ENCODE measurements at regions not wholly inside any gene's neighbourhood (a gene's known extent, or its start where the extent isn't known, plus 50 kb on each side); places are given as distances from the start of the nearest gene placed in this dataset.

GRCh38 chr18:45342166-45342565, 273.1 kb upstream of the SLC14A2 start:
- TF ChIP-seq EGR1 (IDR thresholded peaks at IDR 0.05; ENCODE audit: low read depth), result no peak
- no peak for TF ChIP-seq POLR2AphosphoS5 (IDR thresholded peaks at IDR 0.05; ENCODE audit: low read depth, low read length)
- no peak for TF ChIP-seq MAX (IDR thresholded peaks at IDR 0.05)
- TF ChIP-seq ZNF274 (IDR thresholded peaks at IDR 0.05; ENCODE audit: low read depth, low read length), result no peak
- TF ChIP-seq REST (IDR thresholded peaks at IDR 0.05; ENCODE audit: low read depth), result no peak
- TF ChIP-seq CTCF (IDR thresholded peaks at IDR 0.05 in 2 of 3, conservative IDR thresholded peaks at IDR 0.05 in 1 of 3; ENCODE audit: borderline replicate concordance in 1 of 3, insufficient read depth in 1 of 3, low read depth in 2 of 3, low read length in 2 of 3), result no peak
- TF ChIP-seq EZH2 (IDR thresholded peaks at IDR 0.05), result no peak
- TF ChIP-seq YY1 (IDR thresholded peaks at IDR 0.05; ENCODE audit: extremely low read depth, insufficient replicate concordance, low read depth, low read length), result no peak
- no peak for TF ChIP-seq POLR2A (IDR thresholded peaks at IDR 0.05; ENCODE audit: borderline replicate concordance, extremely low read depth, insufficient read depth, insufficient read length)
